Neural crest cell (in vitro differentiated cells): ENCODE measurements at regions not wholly inside any gene's neighbourhood (a gene's known extent, or its start where the extent isn't known, plus 50 kb on each side); places are given as distances from the start of the nearest gene placed in this dataset.
"Not testable (repeated sequence)": the region's sequence is repeated elsewhere in the genome, so short reads cannot be mapped to it uniquely, and the experiment has no call there.

Source experiments
- DNase-seq: peaks from one replicate; pipeline ENCODE4 v3.0.0; 2021; ENCODE audit warnings: low read depth, mixed read lengths, low spot score
- H3K27ac Mint-ChIP-seq: one replicate; pipeline ENCODE4 v1.8.0; 2021; ENCODE audit warnings: mild to moderate bottlenecking, mixed read lengths; ENCODE audit not compliant: unreplicated experiment
- H3K27me3 Mint-ChIP-seq: 2 replicates; pipeline ENCODE4 v1.8.0; 2021; ENCODE audit warnings: low read depth, mild to moderate bottlenecking, mixed read lengths
- H3K36me3 Mint-ChIP-seq: 2 replicates; pipeline ENCODE4 v1.8.0; 2021; ENCODE audit warnings: low read depth, mild to moderate bottlenecking, mixed read lengths
- H3K4me1 Mint-ChIP-seq: 2 replicates; pipeline ENCODE4 v1.8.0; 2021; ENCODE audit warnings: mixed read lengths
- H3K4me3 Mint-ChIP-seq: one replicate; pipeline ENCODE4 v1.8.0; 2021; ENCODE audit warnings: mild to moderate bottlenecking, mixed read lengths
- H3K9me3 Mint-ChIP-seq: 2 replicates; pipeline ENCODE4 v1.8.0; 2021; ENCODE audit warnings: mixed read lengths
- CTCF ChIP-seq: fragments of 200-600 bp; sonication (generic); conservative IDR thresholded peaks from 2 replicates; pipeline ENCODE4 v1.5.0; 2021; ENCODE audit warnings: antibody characterized with exemption, mild to moderate bottlenecking

- no peak for TF ChIP-seq CTCF
- H3K9me3 Mint-ChIP-seq: peaks cover 5% of the 10 kb centered on the region
- H3K36me3 Mint-ChIP-seq: peaks cover 4% of the 10 kb centered on the region
- H3K4me1 Mint-ChIP-seq: peaks cover 3% of the 10 kb centered on the region
- no peak overlapping the region for H3K27ac Mint-ChIP-seq
- no peaks in the 10 kb centered on the region for H3K27me3 Mint-ChIP-seq
- no peak overlapping the region for H3K4me3 Mint-ChIP-seq
- no peak for DNase-seq
These were observed 201.2 kb downstream of the FAM43A start for GRCh38 chr3:194886836-194887235.

GRCh38 chr3:194888062-194888461 is 202.4 kb downstream of the FAM43A start:
- not testable (repeated sequence) for DNase-seq, H3K27me3 Mint-ChIP-seq, H3K27ac Mint-ChIP-seq, H3K4me3 Mint-ChIP-seq, H3K36me3 Mint-ChIP-seq, H3K9me3 Mint-ChIP-seq, H3K4me1 Mint-ChIP-seq

GRCh38 chr3:194888916-194889315 is 203.2 kb downstream of the FAM43A start:
- Mint-ChIP-seq H3K9me3 (peaks cover 4% of the 10 kb centered on the region), H3K27ac (no peak overlapping the region), H3K27me3 (no peaks in the 10 kb centered on the region), H3K4me3 (no peak overlapping the region), H3K4me1 (peaks cover 3% of the 10 kb centered on the region), H3K36me3 (peaks cover 7% of the 10 kb centered on the region)
- DNase-seq: no peak
- no peak for TF ChIP-seq CTCF

GRCh38 chr3:194890091-194890490 is 204.4 kb downstream of the FAM43A start:
- H3K36me3 Mint-ChIP-seq: peaks cover 7% of the 10 kb centered on the region
- no peak for DNase-seq

GRCh38 chr3:194893121-194893987 is 207.7 kb downstream of the FAM43A start:
- no peak for TF ChIP-seq CTCF
- Mint-ChIP-seq H3K27ac (no peak overlapping the region), H3K4me3 (no peak overlapping the region), H3K4me1 (no peaks in the 10 kb centered on the region), H3K36me3 (peaks cover 2% of the 10 kb centered on the region), H3K9me3 (peaks cover 11% of the 10 kb centered on the region), H3K27me3 (peaks cover 9% of the 10 kb centered on the region)
- no peak for DNase-seq

More at GRCh38 chr3:194890091-194890490, 204.4 kb downstream of the FAM43A start:
- Mint-ChIP-seq H3K4me1 (peaks cover 3% of the 10 kb centered on the region), H3K4me3 (no peak overlapping the region), H3K27ac (no peak overlapping the region), H3K9me3 (peaks cover 8% of the 10 kb centered on the region), H3K27me3 (no peaks in the 10 kb centered on the region)
- no peak for TF ChIP-seq CTCF

- DNase-seq: no peak
- Mint-ChIP-seq H3K4me1 (no peaks in the 10 kb centered on the region), H3K27me3 (peaks cover 13% of the 10 kb centered on the region), H3K9me3 (peaks cover 11% of the 10 kb centered on the region), H3K4me3 (no peak overlapping the region), H3K36me3 (peaks cover 4% of the 10 kb centered on the region), H3K27ac (no peak overlapping the region)
- TF ChIP-seq CTCF: no peak
These were observed 208.9 kb downstream of the FAM43A start for GRCh38 chr3:194894538-194894937.
